RKO (cell line): ENCODE measurements at regions not wholly inside any gene's neighbourhood (a gene's known extent, or its start where the extent isn't known, plus 50 kb on each side); places are given as distances from the start of the nearest gene placed in this dataset.

Source experiments
- DNase-seq: peaks from one replicate; pipeline ENCODE4 v3.0.0-alpha.2; 2016; ENCODE audit warnings: low spot score

- DNase-seq: no peak
Observed at GRCh38 chr2:48258481-48259149, 55.9 kb upstream of the FOXN2 start.

- DNase-seq: no peak
Observed at GRCh38 chr2:48259811-48260210, 54.7 kb upstream of the FOXN2 start.

GRCh38 chr2:48264627-48265026, 49.9 kb upstream of the FOXN2 start:
- DNase-seq: no peak
